ENCODE measurements at regions not wholly inside any gene's neighbourhood (a gene's known extent, or its start where the extent isn't known, plus 50 kb on each side); places are given as distances from the start of the nearest gene placed in this dataset.

- H3K36me3 Mint-ChIP-seq (ENCODE audit: low read depth): no peaks in the 10 kb centered on the region
- H3K4me1 Mint-ChIP-seq (ENCODE audit: low read depth): no peaks in the 10 kb centered on the region
- ATAC-seq (no peak), DNase-seq (no peak)
- intact Hi-C loops (cut with micrococcal nuclease): no loop called here
- ChIA-PET CTCF (no interaction called here), POLR2A (no interaction called here)
- no peak overlapping the region for H3K27ac Mint-ChIP-seq
- H3K9me3 Mint-ChIP-seq: no peaks in the 10 kb centered on the region
- H3K4me3 Mint-ChIP-seq: no peak overlapping the region
- TF ChIP-seq CTCF (IDR thresholded peaks at IDR 0.05): no peak
- peaks cover 4% of the 10 kb centered on the region for H3K27me3 Mint-ChIP-seq
Measured at GRCh38 chr20:41892031-41892430, 273.9 kb upstream of the CHD6 start.

- Mint-ChIP-seq H3K36me3 (ENCODE audit: low read depth) (no peaks in the 10 kb centered on the region), H3K27ac (no peak overlapping the region), H3K9me3 (no peaks in the 10 kb centered on the region), H3K4me3 (no peak overlapping the region), H3K4me1 (ENCODE audit: low read depth) (no peaks in the 10 kb centered on the region), H3K27me3 (peaks cover 4% of the 10 kb centered on the region)
- DNase-seq: no peak
- TF ChIP-seq CTCF (IDR thresholded peaks at IDR 0.05): no peak
- POLR2A ChIA-PET: no interaction called here
- intact Hi-C loops (cut with micrococcal nuclease): no loop called here
- no peak for ATAC-seq
- CTCF ChIA-PET: interaction anchor here (1.0 to 1.5 kb wide), 2 partner anchors 91 to 1302 kb away, joined by 3 to 4 read pairs; no protein-coding TSS in a partner anchor
Measured at GRCh38 chr20:41889844-41890224, 271.7 kb upstream of the CHD6 start.

GRCh38 chr20:41889126-41889843 lies 271.1 kb upstream of the CHD6 start:
- intact Hi-C loops (cut with micrococcal nuclease): no loop called here
- Mint-ChIP-seq H3K27ac (no peak overlapping the region), H3K4me3 (no peak overlapping the region), H3K27me3 (peaks cover 6% of the 10 kb centered on the region), H3K4me1 (ENCODE audit: low read depth) (no peaks in the 10 kb centered on the region), H3K9me3 (no peaks in the 10 kb centered on the region), H3K36me3 (ENCODE audit: low read depth) (no peaks in the 10 kb centered on the region)
- ChIA-PET POLR2A (no interaction called here), CTCF (interaction anchor here (1.0 to 1.5 kb wide), 2 partner anchors 91 to 1302 kb away, joined by 3 to 4 read pairs; no protein-coding TSS in a partner anchor)
- ATAC-seq (no peak), DNase-seq (peak; percentile 5)
- no peak for TF ChIP-seq CTCF (IDR thresholded peaks at IDR 0.05)

- no peaks in the 10 kb centered on the region for H3K9me3 Mint-ChIP-seq
- H3K36me3 Mint-ChIP-seq (ENCODE audit: low read depth): no peaks in the 10 kb centered on the region
- intact Hi-C loops (cut with micrococcal nuclease): no loop called here
- ChIA-PET POLR2A (no interaction called here), CTCF (interaction anchor here (1.5 kb wide), 1 partner anchor 1303 kb away, joined by 4 read pairs; no protein-coding TSS in a partner anchor)
- H3K27ac Mint-ChIP-seq: no peak overlapping the region
- TF ChIP-seq CTCF (IDR thresholded peaks at IDR 0.05): no peak
- ATAC-seq (no peak), DNase-seq (no peak)
- no peak overlapping the region for H3K4me3 Mint-ChIP-seq
- peaks cover 6% of the 10 kb centered on the region for H3K27me3 Mint-ChIP-seq
- no peaks in the 10 kb centered on the region for H3K4me1 Mint-ChIP-seq (ENCODE audit: low read depth)
Measured at GRCh38 chr20:41888434-41888833, 270.3 kb upstream of the CHD6 start.

- CTCF ChIA-PET: no interaction called here
- H3K4me1 Mint-ChIP-seq (ENCODE audit: low read depth): no peaks in the 10 kb centered on the region
- TF ChIP-seq CTCF (IDR thresholded peaks at IDR 0.05): no peak
- POLR2A ChIA-PET: no interaction called here
- no peak overlapping the region for H3K27ac Mint-ChIP-seq
- intact Hi-C loops (cut with micrococcal nuclease): no loop called here
- no peaks in the 10 kb centered on the region for H3K36me3 Mint-ChIP-seq (ENCODE audit: low read depth)
- no peak overlapping the region for H3K4me3 Mint-ChIP-seq
- ATAC-seq: no peak
- peaks cover 7% of the 10 kb centered on the region for H3K27me3 Mint-ChIP-seq
- DNase-seq: no peak
- H3K9me3 Mint-ChIP-seq: no peaks in the 10 kb centered on the region
Measured at GRCh38 chr20:41887500-41887899, 269.3 kb upstream of the CHD6 start.
